GM21381 (cell line): ENCODE measurements at regions not wholly inside any gene's neighbourhood (a gene's known extent, or its start where the extent isn't known, plus 50 kb on each side); places are given as distances from the start of the nearest gene placed in this dataset.
"Not testable (repeated sequence)": the region's sequence is repeated elsewhere in the genome, so short reads cannot be mapped to it uniquely, and the experiment has no call there.

Experiments
- ATAC-seq: cut with Tn5 transposase; IDR thresholded peaks from one replicate; pipeline ENCODE4 v1.9.1; 2021; ENCODE audit warnings: mild to moderate bottlenecking, moderate library complexity; ENCODE audit not compliant: unreplicated experiment

- no peak for ATAC-seq
Observed at GRCh38 chr2:16228471-16228870, 288.1 kb downstream of the MYCN start.

- no peak for ATAC-seq
Observed at GRCh38 chr2:16227811-16228462, 287.6 kb downstream of the MYCN start.

DNA sequence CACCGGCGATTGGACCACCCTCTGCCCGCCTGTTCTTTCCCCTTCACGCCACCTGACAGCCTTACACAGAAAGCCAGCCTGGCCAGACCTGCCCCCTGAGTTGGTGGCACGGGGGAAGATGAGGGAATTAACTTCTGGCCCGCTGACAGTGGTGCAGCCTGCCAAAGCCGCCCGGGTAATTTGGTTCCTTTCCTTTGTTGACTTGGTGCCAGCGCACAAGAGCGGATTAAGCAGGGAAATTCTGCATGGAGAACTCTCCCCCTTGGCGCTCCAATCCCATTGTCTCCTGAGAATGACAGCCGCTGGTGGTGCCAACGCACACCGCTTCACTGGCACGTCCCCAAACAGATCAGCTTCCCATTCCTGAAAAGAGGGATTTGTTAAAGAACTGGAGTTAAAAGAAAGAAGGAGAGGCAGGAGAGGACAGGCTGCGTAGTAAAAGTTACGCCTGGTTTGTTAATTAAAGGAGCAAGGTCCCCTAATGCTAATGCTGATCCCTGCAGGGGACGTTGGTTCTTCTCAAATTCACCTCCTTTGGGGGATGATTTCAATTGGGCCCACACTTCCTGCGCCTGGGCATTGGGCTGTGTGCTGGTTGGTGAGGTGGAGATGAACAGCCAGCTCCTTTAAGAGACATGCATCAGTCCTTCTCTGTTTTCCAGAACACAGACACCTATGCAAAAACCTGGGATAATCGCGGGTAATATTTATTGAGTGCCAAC lies 286.8 kb downstream of the MYCN start:
- no peak for ATAC-seq

DNA sequence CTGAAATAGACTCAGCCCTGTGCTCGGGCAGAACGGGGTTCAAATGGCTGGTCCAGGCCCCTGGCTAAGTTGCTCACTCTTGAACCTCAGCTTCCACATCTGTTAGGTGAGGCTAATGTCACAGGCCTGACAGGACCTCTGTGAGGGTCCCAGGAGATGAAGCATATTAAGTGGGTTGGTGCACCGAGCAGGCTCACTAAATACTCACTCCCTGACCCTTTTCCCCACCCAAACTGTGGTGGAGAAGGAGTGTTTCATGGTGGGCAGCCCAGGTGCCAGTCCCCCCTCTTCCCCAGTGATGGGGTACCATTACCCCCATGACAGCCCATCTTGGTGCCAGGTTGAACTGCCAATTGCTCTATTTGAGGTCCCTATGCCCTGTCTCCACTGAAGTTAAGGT lies 286.0 kb downstream of the MYCN start:
- ATAC-seq: no peak

DNA sequence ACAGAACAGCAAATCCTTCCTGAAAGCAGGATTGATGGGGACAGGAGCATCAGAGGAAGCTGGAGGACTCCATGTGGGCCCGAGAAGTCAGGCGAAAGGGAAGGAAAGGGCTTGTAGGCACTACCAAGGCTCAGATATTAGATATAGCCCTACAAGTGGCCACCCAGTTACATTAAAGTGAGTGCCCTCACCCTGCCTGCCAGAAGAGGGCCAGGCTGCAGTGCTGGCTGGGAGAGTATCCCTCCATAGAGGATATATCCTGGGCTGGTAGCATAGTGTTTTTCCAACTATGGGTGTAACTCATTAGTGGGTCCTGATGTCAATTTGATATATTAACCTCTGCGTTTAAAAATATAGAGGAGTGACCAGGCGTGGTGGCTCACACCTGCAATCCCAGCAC lies 285.2 kb downstream of the MYCN start:
- no peak for ATAC-seq

DNA sequence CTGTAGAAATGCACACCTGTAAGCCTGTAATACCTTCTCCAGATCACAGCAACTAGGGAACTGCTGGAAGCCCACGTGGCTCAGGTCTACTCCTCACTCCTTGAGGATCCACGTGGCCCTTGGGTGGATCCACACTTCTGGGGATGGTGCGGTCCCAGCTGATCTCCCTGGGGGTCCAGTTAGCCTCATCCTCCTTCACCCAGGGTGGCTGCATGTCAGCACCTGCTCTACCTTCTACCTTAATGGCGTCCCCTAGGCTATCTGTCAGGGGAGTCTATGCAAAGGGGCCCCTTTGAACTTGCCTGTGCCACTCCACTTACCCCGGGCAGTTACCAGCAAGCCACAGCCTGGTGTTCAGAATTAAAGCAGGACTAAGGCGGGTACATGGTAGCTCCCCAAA lies 284.7 kb downstream of the MYCN start:
- ATAC-seq: no peak

DNA sequence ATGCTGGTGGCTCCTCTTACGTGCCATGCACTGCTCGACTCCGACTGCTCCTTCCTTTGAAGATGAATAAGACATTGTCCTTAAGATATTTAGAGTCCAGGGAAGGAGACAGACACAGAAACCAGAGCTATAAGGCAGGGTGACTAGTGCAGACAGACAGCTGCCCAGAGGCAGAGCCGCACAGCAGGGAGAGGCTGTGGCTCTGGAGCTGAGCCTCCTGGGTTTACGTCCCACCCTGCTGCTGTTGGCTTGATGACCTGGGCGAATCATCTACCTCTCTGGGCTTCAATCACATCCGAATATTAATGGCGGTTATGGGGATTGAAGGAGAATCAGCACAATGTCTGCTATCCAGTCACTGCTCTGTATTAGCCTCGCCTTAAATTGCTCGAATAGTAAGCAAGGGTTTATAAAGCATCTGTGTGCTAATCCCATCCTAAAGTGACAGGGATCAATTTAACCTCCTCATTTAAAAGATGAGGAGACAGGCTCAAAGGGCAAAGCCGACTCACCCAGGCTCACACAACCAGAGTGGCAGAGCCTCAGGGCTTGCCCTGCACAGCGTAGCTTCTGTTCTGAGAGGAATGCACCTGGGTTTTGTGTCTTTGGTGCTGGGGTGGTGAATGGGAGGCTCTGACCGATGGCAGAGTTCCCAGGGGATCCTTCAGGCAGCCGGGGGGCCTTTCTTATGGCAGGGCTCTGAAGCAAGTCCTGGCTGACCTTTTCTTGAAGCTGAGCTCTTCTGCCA lies 284.1 kb downstream of the MYCN start:
- no peak for ATAC-seq

GRCh38 chr2:16223841-16224177 lies 283.5 kb downstream of the MYCN start:
- no peak for ATAC-seq

DNA sequence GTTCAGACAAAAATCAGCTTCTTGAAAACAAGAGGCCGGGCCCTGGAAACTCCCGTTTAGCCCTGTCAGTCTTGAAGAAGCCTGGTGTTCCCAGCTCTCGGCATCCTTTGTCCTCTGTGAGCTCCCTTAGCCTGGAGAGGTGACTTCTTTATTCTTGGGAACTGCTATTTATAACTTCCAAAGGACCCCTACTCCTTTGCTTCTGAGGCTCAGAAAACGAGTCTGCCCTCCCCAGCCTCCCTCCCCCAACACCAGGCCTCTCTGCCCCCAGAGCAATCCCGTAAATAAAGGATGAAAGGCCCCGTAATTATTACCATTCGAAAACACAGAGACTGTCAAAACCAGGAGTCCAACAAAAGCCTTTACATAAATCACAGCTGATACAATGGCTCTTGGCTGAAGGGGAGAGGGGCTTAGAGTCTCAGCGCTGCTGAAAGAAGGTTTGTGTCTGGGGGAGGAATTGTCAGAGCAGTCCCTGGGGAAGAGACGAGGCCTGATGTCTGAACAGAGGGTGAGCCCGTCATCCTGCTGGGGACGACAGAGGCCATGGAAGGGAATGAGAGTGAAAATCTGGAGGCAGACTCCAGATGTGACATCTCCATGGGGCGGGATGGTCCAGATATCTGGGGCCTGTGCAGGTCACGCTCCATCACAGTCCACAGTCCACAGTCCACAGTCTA lies 283.0 kb downstream of the MYCN start:
- no peak for ATAC-seq

DNA sequence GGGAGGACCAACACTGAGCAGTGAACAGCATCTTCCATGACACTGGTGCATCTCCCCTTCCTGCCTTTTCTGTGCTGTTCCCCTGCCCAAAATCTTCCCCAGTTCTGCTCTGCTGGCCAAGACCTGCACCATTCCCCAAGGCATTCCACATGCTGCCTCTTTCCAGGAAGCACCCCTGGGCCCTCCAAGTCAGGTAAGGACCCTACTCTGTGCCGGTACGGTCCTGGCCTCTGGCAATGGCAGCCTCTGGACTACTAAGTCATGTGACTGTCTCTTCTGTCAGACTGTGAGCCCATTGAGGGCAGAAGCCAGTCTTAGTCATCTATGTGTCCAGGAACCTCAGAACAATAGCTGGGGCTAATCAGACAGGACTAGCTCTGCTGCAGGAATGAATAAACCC lies 282.0 kb downstream of the MYCN start:
- ATAC-seq: no peak

- ATAC-seq: no peak
Observed at GRCh38 chr2:16221461-16222010, 281.2 kb downstream of the MYCN start.

GRCh38 chr2:16219292-16219975 lies 279.1 kb downstream of the MYCN start:
- no peak for ATAC-seq

- no peak for ATAC-seq
Observed at GRCh38 chr2:16218625-16219024, 278.3 kb downstream of the MYCN start.

DNA sequence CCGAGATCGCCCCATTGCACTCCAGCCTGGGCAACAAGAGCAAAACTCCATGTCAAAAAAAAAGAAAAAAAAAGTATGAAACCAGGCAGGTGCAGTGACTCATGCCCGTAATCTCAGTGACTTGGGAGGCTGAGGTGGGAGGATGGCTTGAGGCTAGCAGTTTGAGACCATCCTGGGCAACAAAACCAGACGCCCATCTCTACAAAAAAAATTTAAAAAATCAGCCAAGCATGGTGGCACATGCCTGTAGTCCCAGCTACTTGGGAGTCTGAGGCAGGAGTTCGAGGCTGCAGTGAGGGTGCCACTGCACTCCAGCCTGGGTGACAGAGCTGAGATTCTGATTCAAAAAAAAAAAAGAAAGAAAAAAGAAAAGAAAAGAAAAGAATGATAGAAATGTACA lies 277.8 kb downstream of the MYCN start:
- no peak for ATAC-seq

GRCh38 chr2:16217741-16218140 lies 277.4 kb downstream of the MYCN start:
- ATAC-seq: not testable (repeated sequence)

DNA sequence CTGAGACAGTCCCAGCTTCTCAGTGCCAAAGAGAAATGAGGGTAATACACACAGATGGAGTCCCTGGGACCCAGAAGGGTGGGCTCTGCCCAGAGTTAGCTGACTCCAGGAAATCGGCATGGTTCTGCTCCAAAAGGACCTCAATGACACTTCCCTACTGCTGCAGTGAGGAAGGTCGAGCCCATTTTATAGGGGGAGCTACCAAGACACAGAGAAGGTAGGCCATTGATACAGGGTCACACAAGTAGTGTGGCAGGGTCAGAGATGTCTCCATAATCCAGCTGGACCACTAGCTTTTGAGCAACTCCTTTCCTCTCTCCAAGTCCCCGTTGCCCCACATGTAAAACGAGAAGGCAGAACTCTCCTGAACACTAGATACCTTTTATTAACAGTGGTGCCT lies 276.9 kb downstream of the MYCN start:
- ATAC-seq: no peak

DNA sequence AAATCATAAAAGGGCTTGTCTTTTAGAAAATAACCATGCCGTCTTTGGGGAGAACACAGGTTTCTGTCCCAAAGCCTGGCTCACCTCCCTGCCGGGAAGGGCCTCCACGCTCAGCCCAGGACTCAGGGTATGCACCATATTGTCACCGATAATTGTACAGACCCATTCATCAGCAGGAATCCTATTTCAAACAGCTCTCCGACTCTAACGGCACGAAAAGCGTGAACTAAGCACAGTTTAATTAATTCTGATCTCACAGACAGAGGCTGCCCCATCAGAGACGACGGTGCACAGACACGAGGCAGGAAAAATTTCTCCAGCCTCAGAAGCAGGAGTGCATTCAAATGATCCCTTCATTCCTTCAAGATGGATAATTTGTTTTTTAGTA lies 276.2 kb downstream of the MYCN start:
- ATAC-seq: no peak

- ATAC-seq: no peak
Observed at GRCh38 chr2:16215902-16216557, 275.7 kb downstream of the MYCN start.

- ATAC-seq: no peak
Observed at GRCh38 chr2:16214861-16215260, 274.5 kb downstream of the MYCN start.

DNA sequence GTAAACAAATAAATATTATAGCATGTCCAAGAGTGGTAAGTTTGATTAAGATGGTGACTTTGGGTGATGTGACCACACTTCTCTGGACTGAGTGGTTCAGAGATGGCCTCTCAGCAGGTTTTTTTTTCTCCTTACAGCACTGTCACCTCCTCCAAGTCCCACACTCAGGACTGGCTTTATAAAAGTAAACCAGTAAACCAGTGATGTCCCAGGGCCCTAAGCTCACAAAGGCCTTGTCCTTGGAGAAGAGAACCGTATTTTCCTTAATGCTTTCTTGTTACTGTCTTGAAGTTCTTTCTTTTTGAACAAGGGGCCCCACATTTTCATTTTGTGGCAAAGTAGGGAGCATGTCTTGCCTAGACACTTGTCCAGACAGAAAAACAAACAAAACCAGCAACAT lies 274.0 kb downstream of the MYCN start:
- ATAC-seq: no peak
